GM12892 (cell line): ENCODE measurements at regions not wholly inside any gene's neighbourhood (a gene's known extent, or its start where the extent isn't known, plus 50 kb on each side); places are given as distances from the start of the nearest gene placed in this dataset.

Experiments
- POLR2A ChIP-seq: IDR thresholded peaks from 2 replicates; pipeline ENCODE4 v1.6.1; 2011; ENCODE audit warnings: low read depth, low read length, control low read depth
- POLR2AphosphoS5 ChIP-seq: IDR thresholded peaks from 2 replicates; pipeline ENCODE4 v1.6.1; 2011; ENCODE audit warnings: low read depth, low read length, control low read depth

DNA sequence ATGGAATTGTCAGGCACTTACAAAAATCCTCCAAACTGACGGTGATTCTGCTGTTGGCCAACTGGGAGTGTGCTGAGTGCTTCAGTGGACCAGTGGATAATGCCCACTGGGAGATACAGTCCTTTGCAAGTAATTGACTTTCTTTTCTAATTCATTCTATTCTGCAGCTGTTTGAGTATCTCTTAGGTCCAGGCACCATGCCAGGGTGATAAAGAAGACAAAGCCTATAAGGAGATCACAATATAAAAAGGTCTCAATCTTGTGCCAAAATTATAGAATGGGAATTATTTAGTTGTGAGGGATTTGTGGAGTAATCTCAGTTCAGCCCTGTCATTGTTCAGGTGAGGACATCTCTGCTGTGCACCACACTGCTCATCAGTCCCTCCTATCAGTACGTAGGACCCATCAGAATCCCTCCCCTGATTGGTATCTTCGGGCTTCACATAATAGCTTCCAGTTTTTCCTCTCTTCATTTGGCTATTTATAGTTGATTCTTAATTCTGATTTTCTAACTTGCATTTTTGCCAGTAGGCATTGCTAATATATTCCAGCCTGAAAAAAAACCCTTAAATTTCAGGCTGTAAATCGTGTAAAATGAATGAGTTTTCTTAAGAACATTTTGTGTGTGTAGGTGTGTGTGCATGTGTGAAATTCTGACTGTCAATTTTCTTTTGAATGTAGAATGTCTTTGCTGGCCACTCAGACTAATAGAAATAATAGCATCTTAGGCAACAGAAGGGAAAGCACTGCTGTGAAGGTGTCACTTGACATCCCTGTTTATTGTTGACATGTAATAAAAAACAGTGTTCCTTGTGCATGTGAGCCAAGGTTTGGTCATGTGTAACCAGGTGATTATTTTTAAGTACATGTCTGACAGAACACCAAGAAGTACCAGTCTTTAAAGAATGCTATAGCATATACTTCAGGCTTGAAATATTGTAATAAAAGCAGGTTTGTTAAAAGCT, 457.6 kb upstream of the RGS6 start:
- TF ChIP-seq POLR2A = no peak
- no peak for TF ChIP-seq POLR2AphosphoS5
